IMR-90 (cell line): ENCODE measurements at regions not wholly inside any gene's neighbourhood (a gene's known extent, or its start where the extent isn't known, plus 50 kb on each side); places are given as distances from the start of the nearest gene placed in this dataset.

ENCODE experiments used
- ATAC-seq: fragments of 200-7000 bp; cut with Tn5 transposase; 2 replicates; pipeline ENCODE4 v1.9.1; 2020; ENCODE audit warnings: low read depth, mild to moderate bottlenecking, moderate library complexity
- BruUV-seq: library from RNA; stranded (reverse); fragments of 400-500 nt; replicated peaks from 2 replicates; lab custom pipeline; 2021; lab: Mats Ljungman, UMichigan
- CTCF ChIA-PET: fragments of 300-600 bp; formaldehyde crosslinking; extraction: SDS; loops from one replicate; lab custom pipeline; 2021; ENCODE audit warnings: antibody characterized with exemption; lab: Yijun Ruan, JAX
- POLR2A ChIA-PET: fragments of 300-600 bp; sonication (Branson Sonifier 250); formaldehyde crosslinking; loops from one replicate; lab custom pipeline; 2022; ENCODE audit warnings: antibody characterized with exemption; ENCODE audit not compliant: unreplicated experiment; lab: Charles Lee
- DNase-seq: peaks from one replicate; pipeline ENCODE4 v3.0.0; 2013
- H2AFZ ChIP-seq: replicated peaks from 2 replicates; pipeline ENCODE3; 2013; ENCODE audit warnings: low read length, mild to moderate bottlenecking; ENCODE audit not compliant: poor library complexity
- H2AK5ac ChIP-seq: 2 replicates; pipeline ENCODE4 v1.6.1; 2013; ENCODE audit warnings: low read depth, low read length, inconsistent platforms
- H2AK9ac ChIP-seq: replicated peaks from 2 replicates; pipeline ENCODE3; 2013; ENCODE audit warnings: mild to moderate bottlenecking, low read depth, low read length, moderate library complexity; ENCODE audit not compliant: poor library complexity
- H2BK120ac ChIP-seq: 2 replicates; pipeline ENCODE4 v1.6.1; 2013; ENCODE audit warnings: low read depth, low read length, inconsistent platforms
- H2BK15ac ChIP-seq: 3 replicates; pipeline ENCODE4 v1.6.1; 2013; ENCODE audit warnings: low read depth, low read length, inconsistent platforms
- H2BK20ac ChIP-seq: 2 replicates; pipeline ENCODE4 v1.6.1; 2013; ENCODE audit warnings: low read depth, mild to moderate bottlenecking, inconsistent platforms, low read length, moderate library complexity
- H2BK5ac ChIP-seq: 2 replicates; pipeline ENCODE4 v1.6.1; 2013; ENCODE audit warnings: mild to moderate bottlenecking, low read depth, low read length, inconsistent platforms; ENCODE audit not compliant: poor library complexity, severe bottlenecking
- H3K14ac ChIP-seq: replicated peaks from 2 replicates; pipeline ENCODE4 v1.6.1; 2013; ENCODE audit warnings: low read depth, low read length, inconsistent platforms
- H3K18ac ChIP-seq: 2 replicates; pipeline ENCODE4 v1.6.1; 2013; ENCODE audit warnings: low read depth, low read length, control low read depth
- H3K23ac ChIP-seq: 2 replicates; pipeline ENCODE4 v1.6.1; 2013; ENCODE audit warnings: low read depth, low read length, inconsistent platforms
- H3K27ac ChIP-seq: 2 replicates; pipeline ENCODE4 v1.5.1; 2013; ENCODE audit warnings: mild to moderate bottlenecking, control low read depth, low read length; ENCODE audit not compliant: insufficient read depth
- H3K27me3 ChIP-seq: 2 replicates; pipeline ENCODE4 v1.6.1; 2013; ENCODE audit warnings: low read length; ENCODE audit not compliant: control insufficient read depth, insufficient read depth
- H3K36me3 ChIP-seq: 2 replicates; pipeline ENCODE4 v1.6.1; 2013; ENCODE audit warnings: low read length, mixed read lengths; ENCODE audit not compliant: control insufficient read depth, insufficient read depth
- H3K4ac ChIP-seq: 2 replicates; pipeline ENCODE4 v1.6.1; 2013; ENCODE audit warnings: low read depth, low read length, inconsistent platforms
- H3K4me1 ChIP-seq: 2 replicates; pipeline ENCODE4 v1.6.1; 2013; ENCODE audit warnings: low read length, mixed read lengths; ENCODE audit not compliant: control insufficient read depth, insufficient read depth
- H3K4me2 ChIP-seq: 2 replicates; pipeline ENCODE4 v1.6.1; 2013; ENCODE audit warnings: low read depth, mild to moderate bottlenecking, control low read depth, low read length, moderate library complexity
- H3K4me3 ChIP-seq: 2 replicates; pipeline ENCODE4 v1.5.1; 2013; ENCODE audit warnings: low read depth, mild to moderate bottlenecking, control low read depth, low read length, moderate library complexity; ENCODE audit not compliant: insufficient read depth
- H3K56ac ChIP-seq: 2 replicates; pipeline ENCODE4 v1.6.1; 2013; ENCODE audit warnings: low read length, inconsistent platforms; ENCODE audit not compliant: insufficient read depth; ENCODE audit errors: extremely low read depth
- H3K79me1 ChIP-seq, 2 experiments: 2 replicates each; pipeline ENCODE4 v1.6.1; 2013; ENCODE audit warnings: low read length in 2 of 2, inconsistent platforms in 1 of 2, low read depth in 1 of 2
- H3K9ac ChIP-seq: 2 replicates; pipeline ENCODE4 v1.6.1; 2013; ENCODE audit warnings: low read depth, low read length, control low read depth
- H3K9me1 ChIP-seq: 2 replicates; pipeline ENCODE4 v1.6.1; 2013; ENCODE audit warnings: low read length, inconsistent platforms; ENCODE audit not compliant: insufficient read depth
- H3K9me3 ChIP-seq: 2 replicates; pipeline ENCODE4 v1.6.1; 2013; ENCODE audit warnings: low read length; ENCODE audit not compliant: control insufficient read depth, insufficient read depth
- H4K20me1 ChIP-seq: 2 replicates; pipeline ENCODE4 v1.6.1; 2013; ENCODE audit warnings: low read length, inconsistent platforms; ENCODE audit not compliant: insufficient read depth
- H4K5ac ChIP-seq: 2 replicates; pipeline ENCODE4 v1.6.1; 2013; ENCODE audit warnings: mild to moderate bottlenecking, low read depth, low read length, control low read depth
- H4K8ac ChIP-seq, 2 experiments: 2 replicates each; pipeline ENCODE4 v1.6.1; 2013; ENCODE audit warnings: low read depth in 2 of 2, low read length in 2 of 2, control low read depth in 1 of 2, inconsistent platforms in 1 of 2
- H4K91ac ChIP-seq: 2 replicates; pipeline ENCODE4 v1.6.1; 2013; ENCODE audit warnings: low read depth, low read length, inconsistent platforms; ENCODE audit not compliant: insufficient read depth
- CEBPB ChIP-seq: IDR thresholded peaks from 2 replicates; pipeline ENCODE4 v1.6.1; 2012; ENCODE audit warnings: low read depth, low read length, improper control_type of control experiment
- CTCF ChIP-seq: conservative IDR thresholded peaks from 2 replicates; pipeline ENCODE4 v1.5.1; 2012; ENCODE audit warnings: mild to moderate bottlenecking, low read depth, low read length, improper control_type of control experiment
- MAFK ChIP-seq: IDR thresholded peaks from 2 replicates; pipeline ENCODE4 v1.6.1; 2012; ENCODE audit warnings: low read depth, low read length, improper control_type of control experiment
- MXI1 ChIP-seq: IDR thresholded peaks from 2 replicates; pipeline ENCODE4 v1.6.1; 2012; ENCODE audit warnings: low read depth, mild to moderate bottlenecking, low read length, moderate library complexity, borderline replicate concordance
- NFE2L2 ChIP-seq: fragments of 150-350 bp; IDR thresholded peaks from 2 replicates; pipeline ENCODE4 v1.6.1; 2016; ENCODE audit warnings: low read depth, mild to moderate bottlenecking, low read length
- POLR2A ChIP-seq: IDR thresholded peaks from 2 replicates; pipeline ENCODE4 v1.6.1; 2012; ENCODE audit warnings: mild to moderate bottlenecking, low read depth, low read length
- RAD21 ChIP-seq: IDR thresholded peaks from 2 replicates; pipeline ENCODE4 v1.6.1; 2012; ENCODE audit warnings: low read length, improper control_type of control experiment
- RCOR1 ChIP-seq: IDR thresholded peaks from 2 replicates; pipeline ENCODE4 v1.6.1; 2012; ENCODE audit warnings: mild to moderate bottlenecking, low read length, improper control_type of control experiment; ENCODE audit not compliant: insufficient replicate concordance
- WGBS, 2 experiments: methylation state at CpG; one replicate each; pipeline versions ENCODE4 v1.1.5 to v1.1.7; 2013; ENCODE audit warnings: missing lambda C conversion rate in 2 of 2; ENCODE audit not compliant: insufficient read length in 1 of 2; ENCODE audit errors: extremely low coverage in 2 of 2; 5-methylcytosine and 5-hydroxymethylcytosine counted together
- dilution Hi-C: fragments of 300-500 bp; cut with HindIII; formaldehyde crosslinking; loops from one replicate; pipeline ENCODE4 v1.14.3; 2018; ENCODE audit warnings: low sequenced_read_pairs; ENCODE audit not compliant: unreplicated experiment
- in situ Hi-C: fragments of 300-500 bp; cut with MboI; formaldehyde crosslinking; loops from 3 replicates; pipeline ENCODE4 v1.14.3; 2019; ENCODE audit warnings: low sequenced_read_pairs, inconsistent platforms, mixed read lengths
- intact Hi-C: fragments of 100-400 bp; cut with micrococcal nuclease; formaldehyde crosslinking; loops from 2 replicates; pipeline ENCODE4 v1.10.0; 2022
- TF ChIP-seq, protein P1 (sequence below): fragments of 150-350 bp; IDR thresholded peaks from 2 replicates; pipeline ENCODE4 v1.6.1; 2017; ENCODE audit warnings: mild to moderate bottlenecking, antibody characterized with exemption, low read length, low read depth

DNA sequence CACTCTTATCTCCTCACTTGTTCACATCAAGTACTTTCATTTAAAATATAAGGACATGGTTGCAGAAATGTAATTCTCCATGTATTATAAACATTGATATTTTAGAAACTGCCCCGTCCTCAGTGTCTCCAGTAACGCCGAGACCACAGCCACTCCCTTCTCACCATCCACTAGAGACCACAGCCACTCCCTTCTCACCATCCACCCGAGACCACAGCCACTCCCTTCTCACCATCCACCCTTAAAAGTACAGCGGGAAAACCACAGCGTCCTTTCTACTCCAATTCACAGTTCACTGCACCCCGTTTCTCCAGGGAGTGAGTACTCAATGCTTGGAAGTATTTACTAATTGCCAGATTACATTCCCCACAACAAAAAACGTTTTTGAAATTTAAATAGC lies 1452.2 kb upstream of the ACVR2A start:
- ATAC-seq, result no peak
- no peak overlapping the region for H2AFZ ChIP-seq
- WGBS, 2 experiments, result no CpG with 5 or more reads among the region's 8 CpGs

More for the DNA sequence above, 1452.2 kb upstream of the ACVR2A start:
- no peak overlapping the region for H2AK5ac ChIP-seq
- no peaks in the 10 kb centered on the region for H3K27me3 ChIP-seq
- H3K9me1 ChIP-seq, result no peaks in the 10 kb centered on the region
- ChIA-PET POLR2A (no interaction called here), CTCF (no interaction called here)
- H3K36me3 ChIP-seq, result no peaks in the 10 kb centered on the region
- H3K79me1 ChIP-seq, result no peaks in the 10 kb centered on the region
- H4K8ac ChIP-seq, result no peak overlapping the region
- no peak overlapping the region for H2BK120ac ChIP-seq
- no peak for DNase-seq
- TF ChIP-seq RAD21 (no peak), MXI1 (no peak), NFE2L2 (no peak), CTCF (no peak), RCOR1 (no peak), MAFK (no peak), POLR2A (no peak), CEBPB (no peak)
- TF ChIP-seq, protein P1, sequence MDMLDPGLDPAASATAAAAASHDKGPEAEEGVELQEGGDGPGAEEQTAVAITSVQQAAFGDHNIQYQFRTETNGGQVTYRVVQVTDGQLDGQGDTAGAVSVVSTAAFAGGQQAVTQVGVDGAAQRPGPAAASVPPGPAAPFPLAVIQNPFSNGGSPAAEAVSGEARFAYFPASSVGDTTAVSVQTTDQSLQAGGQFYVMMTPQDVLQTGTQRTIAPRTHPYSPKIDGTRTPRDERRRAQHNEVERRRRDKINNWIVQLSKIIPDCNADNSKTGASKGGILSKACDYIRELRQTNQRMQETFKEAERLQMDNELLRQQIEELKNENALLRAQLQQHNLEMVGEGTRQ, result no peak
- H3K27ac ChIP-seq, result no peak overlapping the region
- H2BK15ac ChIP-seq, result no peak overlapping the region
- no peak overlapping the region for H3K4me2 ChIP-seq
- H4K20me1 ChIP-seq, result no peaks in the 10 kb centered on the region
- H3K4ac ChIP-seq, result no peak overlapping the region
- no peak overlapping the region for H3K23ac ChIP-seq
- no peaks in the 10 kb centered on the region for H3K9me3 ChIP-seq
- no peak overlapping the region for H4K5ac ChIP-seq
- in situ Hi-C loops, result no loop called here
- no TSS peak for BruUV-seq
- H3K56ac ChIP-seq, result no peak overlapping the region
- no peak overlapping the region for H2BK20ac ChIP-seq
- no peak overlapping the region for H4K91ac ChIP-seq
- H3K4me1 ChIP-seq, result no peaks in the 10 kb centered on the region
- H3K18ac ChIP-seq, result no peak overlapping the region
- H2BK5ac ChIP-seq, result no peak overlapping the region
- dilution Hi-C loops, result no loop called here
- intact Hi-C loops, result no loop called here
- no peak overlapping the region for H3K9ac ChIP-seq
- H2AK9ac ChIP-seq, result no peak overlapping the region
- no peak overlapping the region for H3K4me3 ChIP-seq
- H3K14ac ChIP-seq, result no peak overlapping the region
